PC-9 (cell line): ENCODE measurements at regions not wholly inside any gene's neighbourhood (a gene's known extent, or its start where the extent isn't known, plus 50 kb on each side); places are given as distances from the start of the nearest gene placed in this dataset.
"Not testable (repeated sequence)": the region's sequence is repeated elsewhere in the genome, so short reads cannot be mapped to it uniquely, and the experiment has no call there.

Source experiments
- BruUV-seq: library from RNA; stranded (reverse); fragments of 400-500 nt; replicated peaks from 2 replicates; lab custom pipeline; 2021; lab: Mats Ljungman, UMichigan
- CTCF ChIA-PET: fragments of 300-600 bp; sonication (Branson Sonifier 250); formaldehyde crosslinking; loops from one replicate; lab custom pipeline; 2022; ENCODE audit warnings: antibody characterized with exemption; lab: Charles Lee
- POLR2A ChIA-PET: fragments of 300-600 bp; sonication (Branson Sonifier 250); formaldehyde crosslinking; loops from one replicate; lab custom pipeline; 2022; ENCODE audit warnings: antibody characterized with exemption; ENCODE audit not compliant: unreplicated experiment; lab: Charles Lee
- DNase-seq, 2 experiments: peaks; one replicate each; pipeline versions ENCODE4 v3.0.0 to v3.0.0-alpha.2; 2015 to 2022; ENCODE audit warnings: mixed read lengths in 1 of 2
- H2AFZ ChIP-seq: fragments of 200-600 bp; sonication (generic); 2 replicates; pipeline ENCODE4 v1.8.1; 2017; ENCODE audit warnings: antibody characterized with exemption
- H3F3A ChIP-seq: fragments of 200-600 bp; sonication (generic); 2 replicates; pipeline ENCODE4 v1.8.1; 2017; ENCODE audit warnings: antibody characterized with exemption, mild to moderate bottlenecking, low read depth; ENCODE audit not compliant: insufficient read depth
- H3K27ac ChIP-seq: fragments of 200-600 bp; sonication (generic); 2 replicates; pipeline ENCODE4 v1.6.1; 2016; ENCODE audit warnings: mixed run types
- H3K27me3 ChIP-seq: fragments of 200-600 bp; sonication (generic); 2 replicates; pipeline ENCODE4 v1.6.1; 2016; ENCODE audit warnings: low read depth, mixed run types; ENCODE audit not compliant: insufficient read depth
- H3K36me3 ChIP-seq: fragments of 200-600 bp; sonication (generic); 2 replicates; pipeline ENCODE4 v1.6.1; 2016; ENCODE audit warnings: low read depth, mixed run types
- H3K4me1 ChIP-seq: fragments of 200-600 bp; sonication (generic); replicated peaks from 2 replicates; pipeline ENCODE4 v1.6.1; 2016; ENCODE audit warnings: mixed run types; ENCODE audit not compliant: insufficient read depth
- H3K4me2 ChIP-seq: fragments of 200-600 bp; sonication (generic); 2 replicates; pipeline ENCODE4 v1.6.1; 2017; ENCODE audit warnings: mixed run types
- H3K4me3 ChIP-seq: fragments of 200-600 bp; sonication (generic); 2 replicates; pipeline ENCODE4 v1.6.1; 2016; ENCODE audit warnings: mixed run types
- H3K79me2 ChIP-seq: fragments of 200-600 bp; sonication (generic); 2 replicates; pipeline ENCODE4 v1.6.1; 2017; ENCODE audit warnings: low read depth, mixed run types
- H3K9me2 ChIP-seq: fragments of 200-600 bp; sonication (generic); 2 replicates; pipeline ENCODE4 v1.8.1; 2017; ENCODE audit warnings: mild to moderate bottlenecking; ENCODE audit not compliant: insufficient read depth
- H3K9me3 ChIP-seq: fragments of 200-600 bp; sonication (generic); 2 replicates; pipeline ENCODE4 v1.8.1; 2016; ENCODE audit warnings: low read depth; ENCODE audit not compliant: insufficient read depth
- H4K20me1 ChIP-seq: fragments of 200-600 bp; sonication (generic); 2 replicates; pipeline ENCODE4 v1.8.1; 2017; ENCODE audit not compliant: insufficient read depth
- CTCF ChIP-seq: fragments of 200-600 bp; sonication (generic); conservative IDR thresholded peaks from 2 replicates; pipeline ENCODE4 v1.6.1; 2017; ENCODE audit warnings: mixed run types, antibody characterized with exemption, mild to moderate bottlenecking, moderate library complexity
- EZH2 ChIP-seq: fragments of 200-600 bp; sonication (generic); IDR thresholded peaks from 2 replicates; pipeline ENCODE4 v1.8.0; 2017; ENCODE audit warnings: antibody characterized with exemption, low read depth
- intact Hi-C: fragments of 100-400 bp; cut with micrococcal nuclease; formaldehyde crosslinking; loops from one replicate; pipeline ENCODE4 v1.10.0; 2022; ENCODE audit not compliant: unreplicated experiment

GRCh38 chr11:119567688-119568582, 145.0 kb upstream of the THY1 start:
- Histone ChIP-seq H2AFZ (no peak overlapping the region), H3F3A (peaks cover 12% of the 10 kb centered on the region; the same call in 1 of the 2 replicates), H3K79me2 (no peaks in the 10 kb centered on the region), H3K9me3 (0 out of 2 replicates have a peak, but pooled peaks cover 4% of the 10 kb centered on the region), H3K4me1 (peaks cover 8% of the 10 kb centered on the region), H3K4me2 (no peak overlapping the region), H3K4me3 (no peak overlapping the region), H3K9me2 (no peaks in the 10 kb centered on the region), H3K27me3 (0 out of 2 replicates have a peak, but pooled peaks cover under 1% of the 10 kb centered on the region), H3K27ac (no peak overlapping the region), H4K20me1 (no peaks in the 10 kb centered on the region), H3K36me3 (no peaks in the 10 kb centered on the region)
- DNase-seq, result peak in 1 of 2 experiments; percentile 22
- intact Hi-C loops, result no loop called here
- POLR2A ChIA-PET, result no interaction called here
- TF ChIP-seq EZH2, result no peak
- TF ChIP-seq CTCF, result no peak
- CTCF ChIA-PET, result no interaction called here
- BruUV-seq, result no TSS peak

DNA sequence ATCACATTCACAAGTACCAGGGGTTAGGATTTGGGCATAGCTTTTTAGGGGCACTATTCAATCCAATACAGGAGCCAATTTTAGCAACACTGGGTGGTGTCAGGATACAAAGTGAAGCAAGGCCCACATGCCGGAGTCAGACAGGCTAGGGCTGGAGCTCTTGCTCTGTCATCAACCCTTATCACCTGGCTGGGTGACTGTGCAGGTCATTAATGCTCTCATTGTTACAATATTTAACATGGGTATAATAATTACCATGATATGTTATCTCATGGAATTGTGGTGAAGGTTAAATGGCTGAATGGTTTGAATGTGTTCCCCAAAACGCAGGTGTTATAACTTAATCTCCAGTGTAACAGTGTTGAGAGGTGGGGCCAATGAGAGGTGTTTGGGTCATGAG, 143.3 kb upstream of the THY1 start:
- no TSS peak for BruUV-seq
- no peaks in the 10 kb centered on the region for H3K36me3 ChIP-seq
- 0 out of 2 replicates have a peak, but pooled peaks cover 4% of the 10 kb centered on the region for H3K27me3 ChIP-seq
- H3K9me2 ChIP-seq, result no peaks in the 10 kb centered on the region
- no peak overlapping the region for H3K27ac ChIP-seq
- intact Hi-C loops, result no loop called here
- no peak for TF ChIP-seq EZH2
- TF ChIP-seq CTCF, result no peak
- H3F3A ChIP-seq, result no peaks in the 10 kb centered on the region
- H3K9me3 ChIP-seq, result no peaks in the 10 kb centered on the region
- no peaks in the 10 kb centered on the region for H4K20me1 ChIP-seq
- no peaks in the 10 kb centered on the region for H3K79me2 ChIP-seq
- no peak for DNase-seq
- CTCF ChIA-PET, result no interaction called here
- POLR2A ChIA-PET, result no interaction called here
- no peak overlapping the region for H3K4me3 ChIP-seq
- H2AFZ ChIP-seq, result no peak overlapping the region
- no peaks in the 10 kb centered on the region; the same call in 1 of the 2 replicates for H3K4me1 ChIP-seq
- no peak overlapping the region for H3K4me2 ChIP-seq

GRCh38 chr11:119565693-119566092, 142.7 kb upstream of the THY1 start:
- H3K4me2 ChIP-seq, H3K9me3 ChIP-seq, H3K79me2 ChIP-seq, BruUV-seq, POLR2A ChIA-PET, H2AFZ ChIP-seq, intact Hi-C loops, H3K4me3 ChIP-seq, DNase-seq, H4K20me1 ChIP-seq, CTCF ChIA-PET, H3K36me3 ChIP-seq, H3F3A ChIP-seq, H3K27me3 ChIP-seq, H3K27ac ChIP-seq, H3K4me1 ChIP-seq, H3K9me2 ChIP-seq: not testable (repeated sequence)
